GM23338 (cell line): ENCODE measurements at regions not wholly inside any gene's neighbourhood (a gene's known extent, or its start where the extent isn't known, plus 50 kb on each side); places are given as distances from the start of the nearest gene placed in this dataset.

Experiments
- ATAC-seq: fragments of 200-7000 bp; cut with Tn5 transposase; 3 replicates; pipeline ENCODE4 v1.9.1; 2020
- DNase-seq: peaks from one replicate; pipeline ENCODE4 v3.0.0-alpha.2; 2015; ENCODE audit warnings: low spot score
- H2AFZ ChIP-seq: fragments of 200-600 bp; sonication (generic); 2 replicates; pipeline ENCODE4 v1.8.0; 2016; ENCODE audit warnings: antibody characterized with exemption, mild to moderate bottlenecking, moderate library complexity
- H3F3A ChIP-seq: fragments of 200-600 bp; sonication (generic); replicated peaks from 2 replicates; pipeline ENCODE4 v1.8.0; 2017; ENCODE audit warnings: antibody characterized with exemption, mixed run types, low read depth
- H3K27ac ChIP-seq: fragments of 200-600 bp; sonication (generic); 2 replicates; pipeline ENCODE4 v1.6.1; 2016; ENCODE audit warnings: low read depth
- H3K27me3 ChIP-seq: fragments of 200-600 bp; sonication (generic); 2 replicates; pipeline ENCODE4 v1.8.0; 2016; ENCODE audit warnings: mild to moderate bottlenecking, mixed run types, moderate library complexity; ENCODE audit not compliant: insufficient read depth
- H3K36me3 ChIP-seq: fragments of 200-600 bp; sonication (generic); 2 replicates; pipeline ENCODE4 v1.8.0; 2016; ENCODE audit warnings: mild to moderate bottlenecking; ENCODE audit not compliant: insufficient read depth
- H3K4me1 ChIP-seq: fragments of 200-600 bp; sonication (generic); 2 replicates; pipeline ENCODE4 v1.8.0; 2016; ENCODE audit warnings: mild to moderate bottlenecking, moderate library complexity; ENCODE audit not compliant: insufficient read depth
- H3K4me2 ChIP-seq: fragments of 200-600 bp; sonication (generic); 2 replicates; pipeline ENCODE4 v1.7.1; 2017; ENCODE audit warnings: mixed run types
- H3K4me3 ChIP-seq: fragments of 200-600 bp; sonication (generic); 2 replicates; pipeline ENCODE4 v1.6.1; 2016; ENCODE audit warnings: mixed run types
- H3K79me2 ChIP-seq: fragments of 200-600 bp; sonication (generic); replicated peaks from 2 replicates; pipeline ENCODE4 v1.8.0; 2017; ENCODE audit warnings: mild to moderate bottlenecking; ENCODE audit not compliant: insufficient read depth
- H3K9me2 ChIP-seq: fragments of 200-600 bp; sonication (generic); 2 replicates; pipeline ENCODE4 v1.8.0; 2017; ENCODE audit not compliant: insufficient read depth
- H4K20me1 ChIP-seq: fragments of 200-600 bp; sonication (generic); replicated peaks from 2 replicates; pipeline ENCODE4 v1.8.0; 2017; ENCODE audit warnings: mild to moderate bottlenecking; ENCODE audit not compliant: insufficient read depth
- H3K27ac Mint-ChIP-seq: 2 replicates; pipeline ENCODE4 v1.8.0; 2020; ENCODE audit warnings: inconsistent platforms, mild to moderate bottlenecking, moderate library complexity, mixed read lengths
- H3K27me3 Mint-ChIP-seq: 3 replicates; pipeline ENCODE4 v1.8.0; 2022; ENCODE audit warnings: low read depth, mild to moderate bottlenecking, moderate library complexity, mixed read lengths, inconsistent platforms; ENCODE audit not compliant: insufficient read depth, poor library complexity
- H3K36me3 Mint-ChIP-seq: 3 replicates; pipeline ENCODE4 v1.8.0; 2021; ENCODE audit warnings: low read depth, mild to moderate bottlenecking, inconsistent platforms, moderate library complexity, mixed read lengths
- H3K4me1 Mint-ChIP-seq: 3 replicates; pipeline ENCODE4 v1.8.0; 2020; ENCODE audit warnings: mild to moderate bottlenecking, inconsistent platforms, mixed read lengths
- H3K4me3 Mint-ChIP-seq: 3 replicates; pipeline ENCODE4 v1.8.0; 2021; ENCODE audit warnings: moderate library complexity, mild to moderate bottlenecking, inconsistent platforms, mixed read lengths
- H3K9me3 Mint-ChIP-seq: 3 replicates; pipeline ENCODE4 v1.8.0; 2020; ENCODE audit warnings: moderate library complexity, mild to moderate bottlenecking, inconsistent platforms, mixed read lengths
- CREB1 ChIP-seq: fragments of 250-450 bp; sonication (Bioruptor Pico); IDR thresholded peaks from 2 replicates; pipeline ENCODE4 v1.5.0; 2020; ENCODE audit warnings: low read depth, mild to moderate bottlenecking, moderate library complexity
- CTCF ChIP-seq, 2 experiments: fragments of 200-600 bp in 1 of 2; sonication (generic) in 1 of 2; conservative IDR thresholded peaks; 2 replicates each; pipeline versions ENCODE4 v1.5.1 to v1.6.1; 2016 to 2017; ENCODE audit warnings: antibody characterized with exemption in 2 of 2, low read depth in 2 of 2, mild to moderate bottlenecking in 2 of 2, moderate library complexity in 1 of 2
- ETS1 ChIP-seq: IDR thresholded peaks from 2 replicates; pipeline ENCODE4 v1.6.1; 2016; ENCODE audit warnings: antibody characterized with exemption
- EZH2 ChIP-seq: fragments of 200-600 bp; sonication (generic); IDR thresholded peaks from one replicate; pipeline ENCODE4 v1.8.0; 2017; ENCODE audit warnings: antibody characterized with exemption, mild to moderate bottlenecking, low read depth; ENCODE audit not compliant: unreplicated experiment
- JUNB ChIP-seq: IDR thresholded peaks from one replicate; pipeline ENCODE4 v1.6.1; 2016; ENCODE audit warnings: antibody characterized with exemption; ENCODE audit not compliant: unreplicated experiment
- NANOG ChIP-seq: IDR thresholded peaks from 2 replicates; pipeline ENCODE4 v1.6.1; 2016; ENCODE audit warnings: antibody characterized with exemption, borderline replicate concordance
- POLR2AphosphoS5 ChIP-seq: IDR thresholded peaks from 2 replicates; pipeline ENCODE4 v1.6.1; 2016; ENCODE audit warnings: antibody characterized with exemption, low read depth
- REST ChIP-seq: IDR thresholded peaks from one replicate; pipeline ENCODE4 v1.6.1; 2018; ENCODE audit warnings: antibody characterized with exemption; ENCODE audit not compliant: unreplicated experiment
- TF ChIP-seq, protein P1 (sequence below): fragments of 250-450 bp; sonication (Bioruptor Pico); IDR thresholded peaks from 2 replicates; pipeline ENCODE4 v1.5.0; 2020; ENCODE audit warnings: mild to moderate bottlenecking, moderate library complexity

DNA sequence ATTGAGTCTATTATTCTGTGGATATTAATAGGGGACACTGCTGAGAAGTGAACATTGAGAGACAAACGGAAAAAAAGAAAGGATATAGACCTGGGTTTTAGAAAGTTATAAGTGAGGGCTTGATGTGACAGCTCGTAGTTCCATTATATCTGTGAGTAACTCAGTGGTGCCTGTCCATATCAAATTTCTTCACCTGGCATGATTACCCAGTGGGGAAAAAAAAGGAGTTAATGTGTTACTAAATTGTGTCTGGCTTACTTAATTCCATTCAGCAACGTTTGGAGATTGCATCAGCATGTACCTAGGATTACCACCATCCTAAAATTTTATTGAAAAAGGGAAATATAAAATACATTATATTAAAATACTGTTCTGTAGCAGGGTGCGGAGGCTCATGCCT lies 1249.9 kb downstream of the SLC16A7 start (continued):
- no peak for TF ChIP-seq REST
- no peak for TF ChIP-seq CREB1
- TF ChIP-seq POLR2AphosphoS5: no peak

DNA sequence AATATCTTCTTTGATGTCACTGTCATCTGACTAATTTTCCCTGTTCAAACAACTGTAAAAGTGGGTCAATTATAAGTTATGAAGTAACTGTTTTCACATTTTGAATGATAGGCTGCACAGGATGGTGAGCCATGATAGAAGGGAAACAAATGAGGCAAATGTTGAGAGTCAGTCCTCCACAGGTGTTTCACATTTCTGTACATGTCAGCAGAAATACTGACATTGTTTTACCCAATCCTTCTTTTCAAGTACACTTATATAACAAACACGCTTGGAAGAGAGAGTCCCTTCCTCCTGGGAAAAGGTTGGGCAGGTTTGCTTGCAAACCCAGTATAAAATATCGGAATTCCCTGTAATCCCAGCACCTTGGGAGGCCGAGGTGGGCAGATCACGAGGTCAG lies 1251.5 kb downstream of the SLC16A7 start:
- no peaks in the 10 kb centered on the region for H3K27me3 Mint-ChIP-seq
- Histone ChIP-seq H3K4me3 (no peak overlapping the region), H2AFZ (no peak overlapping the region), H3K9me2 (no peaks in the 10 kb centered on the region), H3K27ac (no peak overlapping the region), H3K79me2 (no peaks in the 10 kb centered on the region), H3F3A (no peaks in the 10 kb centered on the region), H3K4me1 (no peaks in the 10 kb centered on the region), H4K20me1 (no peaks in the 10 kb centered on the region), H3K27me3 (no peaks in the 10 kb centered on the region), H3K36me3 (no peaks in the 10 kb centered on the region), H3K4me2 (no peak overlapping the region)
- H3K27ac Mint-ChIP-seq: no peak overlapping the region
- no peaks in the 10 kb centered on the region for H3K9me3 Mint-ChIP-seq
- no peaks in the 10 kb centered on the region for H3K36me3 Mint-ChIP-seq
- H3K4me3 Mint-ChIP-seq: no peak overlapping the region
- ATAC-seq: no peak
- no peak for DNase-seq
- no peaks in the 10 kb centered on the region for H3K4me1 Mint-ChIP-seq
- TF ChIP-seq ETS1: no peak
- TF ChIP-seq CTCF (conservative IDR thresholded peaks at IDR 0.05; ENCODE audit: low read depth in 2 of 2): no peak
- TF ChIP-seq EZH2: no peak
- TF ChIP-seq JUNB: no peak
- no peak for TF ChIP-seq POLR2AphosphoS5
- TF ChIP-seq, protein P1, sequence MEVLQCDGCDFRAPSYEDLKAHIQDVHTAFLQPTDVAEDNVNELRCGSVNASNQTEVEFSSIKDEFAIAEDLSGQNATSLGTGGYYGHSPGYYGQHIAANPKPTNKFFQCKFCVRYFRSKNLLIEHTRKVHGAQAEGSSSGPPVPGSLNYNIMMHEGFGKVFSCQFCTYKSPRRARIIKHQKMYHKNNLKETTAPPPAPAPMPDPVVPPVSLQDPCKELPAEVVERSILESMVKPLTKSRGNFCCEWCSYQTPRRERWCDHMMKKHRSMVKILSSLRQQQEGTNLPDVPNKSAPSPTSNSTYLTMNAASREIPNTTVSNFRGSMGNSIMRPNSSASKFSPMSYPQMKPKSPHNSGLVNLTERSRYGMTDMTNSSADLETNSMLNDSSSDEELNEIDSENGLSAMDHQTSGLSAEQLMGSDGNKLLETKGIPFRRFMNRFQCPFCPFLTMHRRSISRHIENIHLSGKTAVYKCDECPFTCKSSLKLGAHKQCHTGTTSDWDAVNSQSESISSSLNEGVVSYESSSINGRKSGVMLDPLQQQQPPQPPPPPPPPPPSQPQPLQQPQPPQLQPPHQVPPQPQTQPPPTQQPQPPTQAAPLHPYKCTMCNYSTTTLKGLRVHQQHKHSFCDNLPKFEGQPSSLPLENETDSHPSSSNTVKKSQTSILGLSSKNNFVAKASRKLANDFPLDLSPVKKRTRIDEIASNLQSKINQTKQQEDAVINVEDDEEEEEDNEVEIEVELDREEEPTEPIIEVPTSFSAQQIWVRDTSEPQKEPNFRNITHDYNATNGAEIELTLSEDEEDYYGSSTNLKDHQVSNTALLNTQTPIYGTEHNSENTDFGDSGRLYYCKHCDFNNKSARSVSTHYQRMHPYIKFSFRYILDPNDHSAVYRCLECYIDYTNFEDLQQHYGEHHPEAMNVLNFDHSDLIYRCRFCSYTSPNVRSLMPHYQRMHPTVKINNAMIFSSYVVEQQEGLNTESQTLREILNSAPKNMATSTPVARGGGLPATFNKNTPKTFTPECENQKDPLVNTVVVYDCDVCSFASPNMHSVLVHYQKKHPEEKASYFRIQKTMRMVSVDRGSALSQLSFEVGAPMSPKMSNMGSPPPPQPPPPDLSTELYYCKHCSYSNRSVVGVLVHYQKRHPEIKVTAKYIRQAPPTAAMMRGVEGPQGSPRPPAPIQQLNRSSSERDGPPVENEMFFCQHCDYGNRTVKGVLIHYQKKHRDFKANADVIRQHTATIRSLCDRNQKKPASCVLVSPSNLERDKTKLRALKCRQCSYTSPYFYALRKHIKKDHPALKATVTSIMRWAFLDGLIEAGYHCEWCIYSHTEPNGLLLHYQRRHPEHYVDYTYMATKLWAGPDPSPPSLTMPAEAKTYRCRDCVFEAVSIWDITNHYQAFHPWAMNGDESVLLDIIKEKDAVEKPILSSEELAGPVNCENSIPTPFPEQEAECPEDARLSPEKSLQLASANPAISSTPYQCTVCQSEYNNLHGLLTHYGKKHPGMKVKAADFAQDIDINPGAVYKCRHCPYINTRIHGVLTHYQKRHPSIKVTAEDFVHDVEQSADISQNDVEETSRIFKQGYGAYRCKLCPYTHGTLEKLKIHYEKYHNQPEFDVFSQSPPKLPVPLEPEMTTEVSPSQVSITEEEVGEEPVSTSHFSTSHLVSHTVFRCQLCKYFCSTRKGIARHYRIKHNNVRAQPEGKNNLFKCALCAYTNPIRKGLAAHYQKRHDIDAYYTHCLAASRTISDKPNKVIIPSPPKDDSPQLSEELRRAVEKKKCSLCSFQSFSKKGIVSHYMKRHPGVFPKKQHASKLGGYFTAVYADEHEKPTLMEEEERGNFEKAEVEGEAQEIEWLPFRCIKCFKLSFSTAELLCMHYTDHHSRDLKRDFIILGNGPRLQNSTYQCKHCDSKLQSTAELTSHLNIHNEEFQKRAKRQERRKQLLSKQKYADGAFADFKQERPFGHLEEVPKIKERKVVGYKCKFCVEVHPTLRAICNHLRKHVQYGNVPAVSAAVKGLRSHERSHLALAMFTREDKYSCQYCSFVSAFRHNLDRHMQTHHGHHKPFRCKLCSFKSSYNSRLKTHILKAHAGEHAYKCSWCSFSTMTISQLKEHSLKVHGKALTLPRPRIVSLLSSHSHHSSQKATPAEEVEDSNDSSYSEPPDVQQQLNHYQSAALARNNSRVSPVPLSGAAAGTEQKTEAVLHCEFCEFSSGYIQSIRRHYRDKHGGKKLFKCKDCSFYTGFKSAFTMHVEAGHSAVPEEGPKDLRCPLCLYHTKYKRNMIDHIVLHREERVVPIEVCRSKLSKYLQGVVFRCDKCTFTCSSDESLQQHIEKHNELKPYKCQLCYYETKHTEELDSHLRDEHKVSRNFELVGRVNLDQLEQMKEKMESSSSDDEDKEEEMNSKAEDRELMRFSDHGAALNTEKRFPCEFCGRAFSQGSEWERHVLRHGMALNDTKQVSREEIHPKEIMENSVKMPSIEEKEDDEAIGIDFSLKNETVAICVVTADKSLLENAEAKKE: no peak
- TF ChIP-seq NANOG: no peak
- TF ChIP-seq REST: no peak
